DOHH2 (cell line): ENCODE measurements at regions not wholly inside any gene's neighbourhood (a gene's known extent, or its start where the extent isn't known, plus 50 kb on each side); places are given as distances from the start of the nearest gene placed in this dataset.

ENCODE experiments used
- CTCF ChIP-seq: fragments of 200-600 bp; sonication (generic); IDR thresholded peaks from one replicate; pipeline ENCODE4 v1.5.1; 2014; ENCODE audit warnings: antibody characterized with exemption, mild to moderate bottlenecking, low read depth, low read length; ENCODE audit not compliant: poor library complexity, severe bottlenecking
- EZH2phosphoT487 ChIP-seq: fragments of 200-600 bp; sonication (generic); IDR thresholded peaks from 2 replicates; pipeline ENCODE4 v1.6.1; 2017; ENCODE audit warnings: borderline replicate concordance, mild to moderate bottlenecking, antibody characterized with exemption, low read length, moderate library complexity, mixed read lengths

- TF ChIP-seq EZH2phosphoT487 (no peak), CTCF (no peak)
Observed at GRCh38 chr10:78650122-78650521, 418.6 kb upstream of the ZMIZ1 start.
